Activated CD4-positive, CD25-positive, alpha-beta regulatory T cell treated with anti-CD3 and anti-CD28 coated beads, Interleukin-2, amount 50 U/mL, for 72 hours (primary cell): ENCODE measurements at regions not wholly inside any gene's neighbourhood (a gene's known extent, or its start where the extent isn't known, plus 50 kb on each side); places are given as distances from the start of the nearest gene placed in this dataset.
"Not testable (repeated sequence)": the region's sequence is repeated elsewhere in the genome, so short reads cannot be mapped to it uniquely, and the experiment has no call there.

ENCODE experiments used
- DNase-seq: peaks from one replicate; pipeline ENCODE4 v3.0.0; 2021

DNA sequence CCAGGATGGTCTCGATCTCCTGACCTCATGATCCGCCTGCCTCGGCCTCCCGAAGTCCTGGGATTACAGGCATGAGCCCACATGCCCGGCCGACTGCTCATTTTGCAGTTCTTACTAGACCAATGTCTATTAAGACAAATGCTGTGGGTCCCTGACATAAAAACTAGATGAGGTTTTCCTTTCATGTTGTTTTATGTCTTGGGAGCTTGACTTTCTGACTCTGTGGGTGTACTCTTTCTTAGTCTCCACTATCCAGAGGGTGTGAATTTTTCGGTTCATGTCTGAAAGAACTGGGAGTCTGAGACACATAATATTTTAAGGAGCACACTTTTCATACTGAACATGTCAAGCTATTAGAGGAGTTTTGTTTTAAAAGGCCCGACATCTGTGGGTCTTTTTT, 744.9 kb upstream of the B3GALT2 start:
- DNase-seq: no peak

DNA sequence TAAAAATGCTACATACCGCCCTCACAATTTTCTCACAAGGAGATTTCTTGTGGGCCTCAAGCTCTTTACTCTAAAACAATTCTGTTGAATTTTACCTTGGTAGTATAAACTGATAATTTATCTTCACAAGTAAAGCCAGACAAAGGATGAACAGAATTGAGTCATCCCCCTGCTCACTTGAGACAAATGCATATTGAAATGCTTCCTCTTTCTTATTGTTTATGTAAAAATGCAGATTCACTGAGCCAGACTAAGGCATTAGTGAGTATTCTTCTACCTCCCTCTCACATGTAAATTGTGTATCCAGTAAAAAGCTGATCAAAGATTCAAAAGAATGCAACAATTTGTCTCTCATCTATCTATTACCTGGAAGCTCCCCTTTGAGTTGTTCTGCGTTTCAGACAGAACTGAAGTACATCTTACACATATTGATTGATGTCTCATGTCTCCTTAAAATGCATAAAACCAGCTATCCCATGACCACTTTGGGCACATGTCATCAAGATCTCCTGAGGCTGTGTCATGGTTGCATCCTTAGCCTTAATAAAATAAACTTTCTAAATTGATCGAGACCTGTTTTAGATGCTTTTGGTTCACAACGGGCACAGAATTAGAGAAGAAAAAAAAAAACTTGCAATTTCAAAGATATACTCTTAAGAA, 743.1 kb upstream of the B3GALT2 start:
- DNase-seq: no peak

DNA sequence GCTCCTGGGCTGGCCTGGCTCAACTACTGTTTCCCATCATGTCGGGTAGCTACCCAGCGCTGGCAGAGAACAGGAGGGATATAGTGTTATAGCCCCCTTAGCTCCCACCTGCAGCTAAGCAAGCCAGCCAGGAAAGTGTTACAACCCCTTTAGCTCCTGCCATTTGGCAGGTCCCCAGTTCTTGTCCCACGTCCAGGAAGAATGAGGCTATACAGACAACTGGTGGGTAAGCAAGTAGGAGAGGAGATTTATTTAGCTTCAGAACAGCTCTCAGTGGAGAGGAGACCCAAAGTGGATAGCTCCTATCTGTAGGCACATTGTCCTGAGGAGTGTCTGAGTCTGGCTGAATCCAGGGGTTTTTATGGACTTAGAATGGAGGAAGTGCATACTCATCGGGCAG, 741.1 kb upstream of the B3GALT2 start:
- DNase-seq: no peak

DNA sequence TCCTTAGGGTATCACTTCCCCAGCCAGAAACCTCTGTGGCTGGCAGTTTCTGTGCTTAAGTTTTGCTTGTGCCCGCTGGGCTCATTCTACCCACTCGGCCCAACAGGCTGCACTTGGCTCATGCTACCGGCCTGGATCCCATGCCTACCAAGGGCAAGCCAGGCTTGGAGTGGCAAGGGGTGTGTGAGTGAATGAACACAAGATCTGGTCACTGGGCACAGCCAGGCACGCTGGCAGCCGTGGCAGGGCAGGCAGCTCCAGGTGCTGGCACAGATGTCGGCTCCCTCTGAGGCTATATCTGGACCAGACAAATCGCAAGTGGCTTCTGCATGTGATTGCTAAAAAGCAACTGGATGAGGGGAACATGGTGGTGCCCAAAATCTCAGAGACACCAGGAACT, 740.5 kb upstream of the B3GALT2 start:
- no peak for DNase-seq

DNA sequence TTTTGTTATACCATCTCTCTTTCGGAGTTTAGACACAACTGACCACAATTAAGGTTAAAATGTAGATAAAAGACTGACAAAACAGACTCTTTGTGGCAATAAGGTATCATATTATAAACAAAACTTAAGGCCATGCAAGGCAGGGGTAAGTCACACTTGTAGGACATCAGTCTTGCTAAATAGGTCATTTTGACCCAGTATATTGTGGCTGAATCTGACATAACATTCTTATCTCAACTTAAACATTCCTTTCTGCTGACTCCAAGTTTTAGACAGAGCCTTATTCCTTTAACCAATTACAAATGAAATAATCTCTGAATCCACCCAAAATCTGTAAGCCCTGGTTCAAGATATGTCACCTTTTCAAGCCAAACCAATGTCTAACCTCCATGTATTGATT, 733.4 kb upstream of the B3GALT2 start:
- DNase-seq: no peak

DNA sequence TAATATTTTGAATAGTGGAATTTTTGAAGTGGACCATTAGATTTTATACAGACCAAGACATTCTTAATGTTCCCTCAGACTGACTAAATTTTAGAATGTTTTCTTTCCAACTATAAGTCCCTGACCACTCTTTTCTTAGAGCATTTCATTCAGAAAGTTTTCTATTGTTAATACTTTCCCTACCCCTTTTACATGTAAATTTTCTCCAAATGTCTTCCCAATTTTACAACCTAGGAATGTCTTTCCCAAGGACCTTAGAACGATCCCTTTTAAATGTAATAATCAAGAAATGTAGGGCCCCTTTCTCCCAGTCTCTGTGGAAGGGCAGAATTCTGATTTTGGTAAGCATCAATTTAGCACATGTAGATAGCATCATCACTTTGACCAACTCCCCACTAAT, 730.0 kb upstream of the B3GALT2 start:
- DNase-seq: no peak

DNA sequence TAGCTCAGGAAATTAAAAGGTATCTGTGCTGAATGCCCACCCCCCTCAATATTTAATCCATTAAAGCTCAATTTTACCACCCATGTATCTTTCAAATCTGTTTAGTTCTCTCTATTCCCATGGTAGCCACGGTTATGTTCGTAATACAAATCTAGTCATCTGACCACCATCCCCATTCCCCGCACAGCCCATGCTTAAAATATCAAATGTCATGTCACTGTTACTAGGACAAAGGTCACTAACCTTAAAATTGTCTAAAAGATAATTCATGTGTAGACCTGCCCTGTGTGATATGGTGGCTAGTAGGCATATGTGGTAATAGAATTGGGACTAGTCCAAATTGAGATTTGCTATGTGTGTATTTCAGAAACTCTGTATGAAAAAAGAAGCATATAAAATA, 728.5 kb upstream of the B3GALT2 start:
- DNase-seq: no peak

DNA sequence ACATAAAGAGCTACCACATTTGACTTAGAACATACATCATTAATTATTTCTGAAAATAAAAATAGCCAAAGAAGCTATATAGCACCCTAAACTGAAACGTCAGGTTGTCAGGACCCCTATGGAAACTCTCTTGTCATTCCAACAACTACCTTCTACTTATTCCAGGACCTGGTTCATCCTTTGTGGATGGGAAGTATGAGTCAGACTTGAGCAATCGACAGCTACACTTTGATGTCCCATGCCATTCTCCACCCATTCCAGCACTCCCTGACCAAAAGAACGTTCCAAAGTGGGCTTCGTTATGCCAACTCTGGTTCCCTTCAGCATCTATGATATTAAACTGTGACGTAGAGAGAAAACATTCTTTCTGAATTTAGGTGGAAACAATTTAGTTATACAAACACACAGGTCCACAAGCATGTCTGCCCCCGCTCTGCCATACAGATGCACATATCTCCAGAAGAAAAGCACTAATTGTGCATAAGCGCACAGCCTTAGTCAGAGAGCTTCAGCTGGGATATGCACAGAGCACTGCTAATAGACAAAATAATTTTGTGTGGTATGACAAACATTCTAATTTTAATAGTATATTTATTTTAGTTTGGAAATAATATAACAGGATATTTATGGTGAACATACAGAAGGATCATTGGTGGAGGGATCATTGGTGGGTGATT, 723.1 kb upstream of the B3GALT2 start:
- DNase-seq: no peak

DNA sequence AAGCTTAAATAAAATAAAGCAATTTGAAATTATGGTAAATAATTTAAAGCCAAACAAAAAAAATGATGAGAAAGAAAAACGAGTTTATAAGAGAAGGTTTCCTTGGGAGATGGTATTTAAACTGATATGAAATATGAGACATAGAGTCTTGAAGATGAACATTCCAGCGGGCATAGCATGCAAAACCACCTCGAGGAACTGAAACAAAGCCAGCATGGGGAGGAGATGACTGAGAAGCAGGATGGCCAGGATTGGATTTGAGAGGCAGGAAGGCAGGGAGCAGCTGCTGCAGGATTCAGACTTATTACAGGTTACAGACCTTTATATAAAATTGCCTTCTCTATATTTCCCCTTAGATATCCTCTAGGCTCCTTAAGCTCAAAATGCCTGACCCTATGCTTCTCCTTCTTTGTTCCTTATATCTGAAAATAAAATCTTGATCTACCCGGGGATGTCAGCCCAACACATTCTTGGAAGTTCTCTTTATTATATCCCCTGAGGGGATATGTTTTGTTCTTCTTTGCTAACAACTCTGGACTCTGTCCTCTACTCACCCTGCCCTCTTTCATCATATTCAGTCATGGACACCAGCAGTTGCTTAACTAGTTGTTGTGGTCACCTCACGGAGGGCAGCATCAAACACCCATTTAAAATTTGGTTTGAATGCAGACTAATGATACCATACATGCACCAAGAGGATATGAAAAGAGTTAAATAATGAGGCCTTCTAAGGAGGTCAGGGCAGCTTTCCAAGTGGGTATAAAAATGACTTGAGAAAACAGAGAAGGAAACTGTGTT, 719.1 kb upstream of the B3GALT2 start:
- DNase-seq: no peak

DNA sequence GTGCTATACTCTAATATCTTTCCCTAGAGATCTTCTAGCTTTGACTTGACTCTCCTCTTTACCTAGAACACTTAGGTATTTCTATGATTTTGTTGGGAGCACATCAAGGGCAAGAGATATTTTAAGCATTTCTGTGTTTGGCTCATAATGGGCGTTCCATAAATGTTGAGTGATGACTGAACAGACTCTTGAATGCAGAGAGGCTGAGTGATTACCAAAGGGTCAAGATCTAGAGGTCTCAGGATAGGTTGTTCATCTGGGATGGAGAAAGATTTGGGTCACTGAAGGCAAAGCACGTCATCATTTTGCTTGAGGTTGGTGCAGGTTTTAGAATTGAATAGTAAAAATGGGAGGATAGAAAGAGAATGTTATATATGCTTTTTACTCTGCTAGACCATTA, 705.4 kb upstream of the B3GALT2 start:
- no peak for DNase-seq

DNA sequence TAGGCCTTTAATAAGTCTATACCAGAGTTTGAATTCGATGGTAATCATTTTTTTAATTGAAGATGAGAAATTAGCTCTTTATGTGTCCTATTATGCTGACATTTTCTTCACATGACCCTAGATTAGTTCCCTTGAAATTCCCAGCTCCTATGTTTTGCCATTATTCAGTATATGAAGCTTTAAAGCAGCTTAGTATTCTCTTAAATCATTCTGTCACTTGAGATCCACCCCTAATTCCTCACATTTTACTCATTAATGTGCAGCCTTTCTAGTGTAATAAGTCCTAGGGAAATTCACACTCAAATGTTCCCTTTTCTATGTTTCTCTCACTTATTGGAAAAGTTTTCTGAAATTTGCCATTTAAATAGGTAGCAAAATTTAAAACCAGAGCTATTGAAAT, 704.5 kb upstream of the B3GALT2 start:
- DNase-seq: no peak

DNA sequence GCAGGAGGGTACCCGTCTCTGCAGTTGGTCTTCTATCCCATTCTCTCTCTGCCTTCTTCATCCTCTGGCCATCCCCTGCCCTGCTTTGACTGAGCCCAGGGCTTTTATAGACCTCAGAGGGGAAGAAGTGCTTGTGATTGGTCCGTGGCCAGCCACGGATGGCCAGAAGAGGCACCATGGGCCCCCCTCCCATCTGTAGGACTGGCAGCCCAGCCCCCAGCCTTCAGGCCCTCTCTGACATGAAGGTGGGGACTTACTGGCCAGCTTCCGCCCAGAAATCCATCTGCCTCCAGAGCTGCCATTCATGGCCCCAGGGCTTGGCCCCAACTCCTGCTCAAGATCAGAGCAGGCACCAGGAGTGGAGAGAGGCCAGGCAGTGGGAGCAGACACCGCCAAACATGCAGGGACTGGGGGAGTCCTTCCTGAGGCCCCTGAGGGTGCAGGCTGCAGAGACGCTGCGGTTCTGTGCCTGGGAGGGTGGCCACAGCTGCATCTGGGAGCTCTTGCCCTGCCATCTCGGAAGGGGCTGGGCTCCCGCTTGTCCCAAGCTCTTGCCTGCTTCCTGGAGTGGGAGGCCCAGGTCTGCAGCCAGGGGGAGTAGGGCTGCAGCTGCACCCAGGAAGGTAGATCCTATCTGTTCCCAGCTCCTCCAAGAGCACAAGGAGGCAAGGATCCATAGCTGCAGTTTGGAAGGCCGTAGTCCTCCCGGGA, 698.6 kb upstream of the B3GALT2 start:
- no peak for DNase-seq

DNA sequence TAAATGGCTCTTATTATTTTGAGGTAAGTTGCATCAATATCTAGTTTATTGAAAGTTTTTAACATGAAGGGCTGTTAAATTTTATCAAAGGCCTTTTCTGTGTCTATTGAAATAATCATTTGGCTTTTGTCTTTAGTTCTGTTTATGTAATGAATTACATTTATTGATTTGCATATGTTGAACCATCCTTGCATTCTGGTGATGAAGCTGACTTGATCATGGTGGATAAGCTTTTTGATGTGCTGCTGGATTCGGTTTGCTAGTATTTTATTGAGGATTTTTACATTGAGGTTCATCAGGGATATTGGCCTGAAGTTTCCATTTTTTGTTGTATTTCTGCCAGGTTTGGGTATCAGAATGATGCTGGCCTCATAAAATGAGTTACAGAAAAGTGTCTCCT, 691.5 kb upstream of the B3GALT2 start:
- DNase-seq: not testable (repeated sequence)

DNA sequence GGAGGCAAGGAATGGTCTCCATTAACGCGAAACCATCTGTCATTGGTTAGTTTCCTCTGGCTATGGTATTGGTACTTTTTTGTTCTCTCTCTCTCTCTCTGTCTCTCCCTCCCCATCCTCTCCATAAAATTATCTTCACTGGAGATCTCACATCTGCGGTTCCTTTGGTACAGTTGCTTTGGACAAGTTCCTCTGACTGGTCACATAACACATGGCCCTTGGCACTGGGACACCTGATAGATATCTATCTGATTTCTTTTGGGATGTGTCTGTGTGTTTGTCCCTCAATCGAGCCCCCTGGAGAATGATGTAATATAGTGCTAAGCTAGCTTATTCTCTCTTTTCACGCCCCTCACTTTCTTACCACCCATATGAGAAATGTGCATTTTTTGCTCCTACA, 682.0 kb upstream of the B3GALT2 start:
- no peak for DNase-seq

DNA sequence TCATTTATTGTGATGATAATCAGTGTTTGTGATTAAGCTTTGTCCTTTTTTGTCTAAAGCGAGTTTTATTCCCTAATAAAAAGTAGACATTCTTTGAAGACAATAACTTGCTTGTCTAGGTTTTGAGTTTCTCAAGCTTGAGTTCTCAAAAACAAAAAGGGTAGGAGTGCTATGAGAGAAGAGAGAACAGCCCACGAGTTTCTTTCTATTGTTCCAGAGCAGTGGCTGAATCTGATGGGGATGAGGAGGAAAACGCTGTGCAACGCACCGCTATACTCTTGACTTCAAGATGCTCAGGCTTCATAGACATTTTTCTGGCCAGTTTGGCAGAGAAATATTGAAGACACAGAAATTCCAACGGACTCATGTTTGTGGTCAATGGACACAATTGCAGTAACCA, 669.8 kb upstream of the B3GALT2 start:
- DNase-seq: no peak

DNA sequence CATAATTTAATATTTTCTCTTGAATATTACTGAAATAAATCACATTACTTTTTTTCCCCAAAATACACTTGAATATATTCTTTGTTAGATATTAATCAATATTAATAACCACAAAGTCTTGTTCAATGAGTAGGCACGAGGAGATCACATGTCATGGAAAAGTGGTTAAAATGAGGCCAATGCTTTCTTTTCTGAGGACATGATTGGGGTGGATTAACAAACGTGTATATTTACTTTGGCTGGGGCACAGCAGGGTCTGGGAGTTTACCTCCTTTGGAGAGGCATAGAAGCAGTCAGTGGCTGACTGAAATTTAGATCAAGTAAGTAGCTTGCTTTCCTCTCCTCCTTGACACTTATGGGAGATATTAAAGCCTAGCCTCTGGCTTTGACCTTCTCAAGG, 664.3 kb upstream of the B3GALT2 start:
- DNase-seq: no peak

DNA sequence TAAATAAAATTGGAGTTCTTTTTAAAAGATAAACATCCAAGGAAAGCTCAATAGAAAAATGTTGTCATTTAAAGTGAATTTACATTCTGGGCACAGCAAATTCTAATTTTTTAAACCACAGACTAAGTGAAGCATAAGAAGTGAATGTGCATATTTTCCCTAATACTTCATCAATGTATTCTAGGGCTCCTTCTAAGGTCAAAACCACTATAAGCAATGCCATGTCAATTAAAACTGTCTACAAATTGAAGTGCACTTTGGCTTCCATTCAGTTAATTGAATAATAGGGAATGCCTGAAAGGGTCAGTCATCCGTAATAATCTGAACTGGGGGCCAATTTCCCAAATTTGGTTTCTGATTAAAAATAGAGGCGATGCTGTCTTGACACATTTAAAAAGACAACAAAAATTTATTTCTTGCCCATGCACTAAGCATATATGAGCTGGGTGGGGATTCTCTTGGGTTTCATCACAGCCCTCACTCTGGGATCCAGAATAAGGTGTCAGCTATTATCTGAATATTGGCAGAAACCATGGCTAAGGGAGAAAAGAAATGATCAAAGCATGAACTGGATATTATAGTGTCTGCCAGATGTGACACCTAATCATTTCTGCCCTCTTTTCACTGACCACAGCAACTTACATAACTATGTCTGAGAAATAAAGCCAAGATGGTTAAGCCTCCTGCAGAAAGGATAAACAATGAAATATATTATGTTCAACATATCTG, 660.6 kb upstream of the B3GALT2 start:
- DNase-seq: no peak

DNA sequence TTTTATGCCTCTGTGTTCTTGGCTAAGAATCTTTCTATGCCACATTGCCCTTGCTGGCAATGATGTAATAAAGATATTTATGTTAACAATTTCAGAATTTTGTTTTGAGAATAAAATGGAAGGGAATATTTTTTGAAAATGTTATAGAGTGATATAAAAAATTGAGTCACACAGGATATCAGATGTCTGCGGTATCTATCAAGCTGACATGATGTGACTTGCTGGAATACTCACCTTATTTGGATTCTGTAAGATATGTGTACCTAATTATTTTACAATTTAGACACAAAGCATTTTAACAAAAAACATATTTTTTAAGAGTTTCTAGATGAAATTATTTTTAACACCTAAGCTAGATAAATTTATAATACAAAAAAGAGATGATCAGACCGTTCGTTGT, 660.0 kb upstream of the B3GALT2 start:
- DNase-seq: no peak

DNA sequence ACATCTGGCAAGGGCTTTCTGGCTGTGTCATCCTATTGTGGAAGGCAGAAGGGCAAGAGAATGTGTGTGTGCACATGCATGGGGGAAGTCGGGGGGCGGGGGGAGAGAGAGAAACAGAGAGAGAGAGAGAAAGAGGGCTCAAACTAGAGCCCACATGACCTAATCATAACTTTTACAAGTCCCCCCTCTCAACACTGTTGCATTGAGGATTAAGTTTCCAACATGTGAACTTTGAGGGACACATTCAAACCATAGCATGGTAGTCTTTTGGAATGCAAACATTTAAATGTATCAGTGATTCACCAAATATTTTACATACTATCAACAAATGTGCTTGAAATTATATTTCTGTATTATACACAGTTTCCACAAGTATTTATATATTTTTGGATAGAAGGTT, 655.4 kb upstream of the B3GALT2 start:
- DNase-seq: no peak

DNA sequence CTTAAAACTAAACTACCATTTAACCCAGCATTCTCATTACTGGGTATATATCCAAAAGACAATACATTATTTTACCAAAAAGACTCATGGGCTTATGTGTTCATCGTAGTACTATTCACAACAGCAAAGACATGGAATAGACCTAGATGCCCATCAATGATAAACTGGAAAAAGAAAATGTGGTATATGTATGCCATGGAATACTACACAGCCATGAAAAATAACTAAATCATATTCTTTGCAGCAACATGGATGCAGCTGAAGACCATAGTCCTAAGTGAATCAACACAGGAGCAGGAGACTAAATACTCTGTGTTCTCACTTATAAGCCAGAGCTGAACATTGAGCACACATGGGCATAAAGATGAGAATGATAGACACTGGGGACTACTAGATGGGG, 645.1 kb upstream of the B3GALT2 start:
- no peak for DNase-seq

DNA sequence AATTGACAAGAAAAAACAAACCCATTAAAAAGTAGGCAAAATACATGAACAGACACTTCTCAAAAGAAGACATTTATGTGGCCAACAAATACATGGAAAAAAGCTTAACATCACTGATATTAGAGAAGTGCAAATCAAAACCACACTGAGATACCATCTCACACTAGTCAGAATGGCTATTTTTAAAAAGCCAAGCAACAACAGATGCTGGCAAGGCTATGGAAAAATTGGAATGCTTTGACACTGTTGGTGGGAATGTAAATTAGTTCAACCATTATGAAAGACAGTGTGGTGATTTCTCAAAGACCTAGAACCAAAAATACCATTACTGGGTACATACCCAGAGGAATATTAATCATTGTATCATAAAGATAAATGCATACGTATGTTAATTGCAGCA, 641.1 kb upstream of the B3GALT2 start:
- no peak for DNase-seq

DNA sequence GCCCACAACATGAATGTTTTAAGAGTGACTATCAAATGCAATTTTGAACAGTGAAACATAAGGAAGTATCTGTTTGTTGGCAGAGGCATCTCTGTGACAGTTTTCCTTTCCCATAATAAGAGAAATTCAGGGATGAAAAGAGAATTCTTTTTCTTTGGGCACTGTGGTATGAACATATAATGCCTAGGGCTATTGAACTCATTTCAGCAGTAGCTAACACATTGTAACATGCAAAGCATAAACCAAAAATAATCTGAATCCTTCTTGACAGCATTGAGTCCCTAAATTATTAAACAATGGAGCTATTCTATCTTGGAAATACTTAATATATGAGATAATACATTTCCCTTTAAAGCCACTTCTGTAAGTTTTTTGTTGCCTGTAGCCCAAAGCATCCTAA, 633.0 kb upstream of the B3GALT2 start:
- DNase-seq: no peak

DNA sequence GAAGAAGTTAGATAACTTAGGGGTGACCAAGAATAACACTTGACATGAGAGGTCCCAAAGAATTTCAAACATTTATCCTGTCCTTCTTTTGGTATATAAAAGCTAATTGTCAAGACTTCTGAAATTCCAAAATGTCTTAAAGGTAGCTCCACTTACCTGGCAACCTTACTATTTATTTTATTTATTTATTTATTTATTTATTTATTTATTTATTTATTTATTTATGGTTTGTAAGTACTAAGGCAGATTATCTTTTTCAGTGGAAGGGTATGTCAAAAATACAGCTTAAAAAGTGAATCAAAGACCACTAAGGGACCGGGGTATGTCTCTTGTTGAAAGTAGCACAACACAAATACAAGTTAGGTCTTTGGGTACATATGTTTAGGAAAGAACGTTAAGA, 620.8 kb upstream of the B3GALT2 start:
- no peak for DNase-seq
